Prostate gland (tissue), 2 donors: ENCODE measurements at regions not wholly inside any gene's neighbourhood (a gene's known extent, or its start where the extent isn't known, plus 50 kb on each side); places are given as distances from the start of the nearest gene placed in this dataset.
A peak's percentile ranks its signal among the peaks of the same experiment; 100 is the strongest.
"Not testable (repeated sequence)": the region's sequence is repeated elsewhere in the genome, so short reads cannot be mapped to it uniquely, and the experiment has no call there.

ENCODE experiments used
- DNase-seq: peaks from one replicate; pipeline ENCODE4 v3.0.0-alpha.2; 2019; ENCODE audit warnings: low spot score
- H3K27ac ChIP-seq, 2 donors: fragments of 200-600 bp; sonication (generic); 2 replicates each; pipeline ENCODE4 v1.5.1; 2017 to 2019
- H3K27me3 ChIP-seq: fragments of 200-600 bp; sonication (generic); replicated peaks from 2 replicates; pipeline ENCODE4 v1.5.1; 2019; ENCODE audit not compliant: insufficient read depth
- H3K36me3 ChIP-seq, 2 donors: fragments of 200-600 bp; sonication (generic); 1 replicate in 1 of 2; 2 replicates in 1 of 2; pipeline versions ENCODE4 v1.5.1 to v1.8.1; 2017 to 2019
- H3K4me1 ChIP-seq: fragments of 200-600 bp; sonication (generic); replicated peaks from 2 replicates; pipeline ENCODE4 v1.5.1; 2019
- H3K4me3 ChIP-seq, 2 donors: fragments of 200-600 bp; sonication (generic); 2 replicates each; pipeline ENCODE4 v1.5.1; 2017 to 2019
- H3K9me3 ChIP-seq: fragments of 200-600 bp; sonication (generic); 2 replicates; pipeline ENCODE4 v1.5.1; 2017
- CTCF ChIP-seq, 4 experiments: fragments of 200-600 bp in 2 of 4; fragments of 450-650 bp in 2 of 4; sonication (generic) in 2 of 4; IDR thresholded peaks; 1 replicate in 3 of 4; 2 replicates in 1 of 4; pipeline ENCODE4 v1.5.1; 2016 to 2019; ENCODE audit warnings: antibody characterized with exemption in 4 of 4, mild to moderate bottlenecking in 2 of 4, moderate library complexity in 2 of 4
- POLR2A ChIP-seq: fragments of 450-650 bp; IDR thresholded peaks from one replicate; pipeline ENCODE4 v1.6.1; 2016; ENCODE audit warnings: antibody characterized with exemption, mild to moderate bottlenecking
- POLR2AphosphoS5 ChIP-seq: sonication (generic); formaldehyde crosslinking; IDR thresholded peaks from one replicate; pipeline ENCODE4 v1.6.1; 2017; ENCODE audit warnings: antibody characterized with exemption
- WGBS: methylation state at CpG from one replicate; pipeline ENCODE4 v1.1.5; 2018; 5-methylcytosine and 5-hydroxymethylcytosine counted together
- intact Hi-C: fragments of 100-400 bp; cut with DNase I; formaldehyde crosslinking; loops from one replicate; pipeline ENCODE4 v1.14.2; 2022

- no peak for DNase-seq
- intact Hi-C loops = loop anchor here (5.0 kb wide), 1 partner anchor 71 kb away; no protein-coding TSS in a partner anchor
Observed at GRCh38 chr2:238525990-238526389, 99.3 kb downstream of the ASB1 start.

GRCh38 chr2:238527565-238527964 is 100.8 kb downstream of the ASB1 start:
- Histone ChIP-seq H3K36me3 (no peaks in the 10 kb centered on the region), H3K27ac (no peak overlapping the region), H3K9me3 (no peaks in the 10 kb centered on the region), H3K4me3 (no peak overlapping the region), H3K4me1 (peaks cover 7% of the 10 kb centered on the region), H3K27me3 (no peaks in the 10 kb centered on the region)
- DNase-seq = peak; percentile 33
- TF ChIP-seq POLR2AphosphoS5 (no peak), POLR2A (no peak), CTCF (IDR thresholded peaks at IDR 0.05) (no peak)
- intact Hi-C loops = loop anchor here (5.0 kb wide), 1 partner anchor 70 kb away; no protein-coding TSS in a partner anchor
- 36% methylated on average over 3 of the region's 3 CpGs for WGBS

More at GRCh38 chr2:238525990-238526389, 99.3 kb downstream of the ASB1 start:
- Histone ChIP-seq H3K4me1 (peaks cover 7% of the 10 kb centered on the region), H3K36me3 (no peaks in the 10 kb centered on the region), H3K27ac (no peak overlapping the region), H3K9me3 (no peaks in the 10 kb centered on the region), H3K27me3 (no peaks in the 10 kb centered on the region), H3K4me3 (no peak overlapping the region)
- WGBS = 63% methylated on average over 7 of the region's 7 CpGs
- TF ChIP-seq CTCF (IDR thresholded peaks at IDR 0.05) (no peak), POLR2AphosphoS5 (no peak), POLR2A (no peak)

DNA sequence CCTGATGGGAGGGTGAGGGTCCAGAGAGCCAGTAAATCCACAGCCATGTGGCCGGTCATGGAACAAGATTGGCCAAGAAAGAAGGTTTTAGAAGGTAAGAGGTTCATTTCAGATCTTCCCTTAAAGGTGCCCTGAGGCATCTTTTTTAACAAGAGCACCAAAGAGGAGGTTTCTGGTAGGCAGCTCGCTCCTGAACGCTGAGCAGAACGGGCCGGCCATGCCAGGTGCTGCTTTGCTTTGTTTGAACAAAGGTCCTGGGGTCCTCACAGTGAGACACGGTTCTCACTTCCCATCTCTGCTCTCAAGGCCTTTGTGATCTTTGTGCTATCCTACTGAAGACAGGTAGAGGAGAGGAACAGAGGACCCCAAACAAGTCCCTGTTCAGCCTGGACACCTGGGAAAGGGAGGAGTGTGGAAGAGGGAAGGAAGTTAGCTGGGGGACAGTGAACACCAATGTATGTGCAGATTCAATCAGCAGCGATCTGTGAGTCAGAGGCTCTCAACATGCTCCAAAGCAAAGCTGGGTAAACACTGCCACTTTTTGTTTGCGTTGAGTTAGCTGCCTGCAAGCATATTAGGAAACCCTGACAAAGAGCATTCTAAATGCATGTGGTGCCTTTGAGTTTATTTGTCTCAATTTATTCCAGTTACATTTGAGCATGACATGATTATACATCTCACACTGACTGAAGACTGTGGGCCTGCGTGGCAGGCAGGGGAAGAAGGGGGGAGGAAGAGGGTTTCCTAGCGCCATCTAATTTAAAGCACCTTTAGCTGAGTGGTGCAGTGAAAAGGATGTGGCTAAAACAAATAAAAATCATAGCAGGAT is 102.4 kb downstream of the ASB1 start:
- Histone ChIP-seq H3K27me3 (no peaks in the 10 kb centered on the region), H3K9me3 (no peaks in the 10 kb centered on the region), H3K27ac (peak overlapping the region in 1 of 2 donors; percentile 3), H3K36me3 (no peaks in the 10 kb centered on the region), H3K4me3 (no peak overlapping the region), H3K4me1 (no peaks in the 10 kb centered on the region)
- intact Hi-C loops = loop anchor here (5.0 kb wide), 1 partner anchor 68 kb away; no protein-coding TSS in a partner anchor
- DNase-seq = peak; percentile 55
- WGBS = 49% methylated on average over 10 of the region's 10 CpGs
- TF ChIP-seq POLR2A = no peak
- TF ChIP-seq POLR2AphosphoS5 = peak; percentile 65
- TF ChIP-seq CTCF (IDR thresholded peaks at IDR 0.05) = peak in 1 of 4 experiments; percentile 19

- H3K4me3 ChIP-seq, DNase-seq, H3K27me3 ChIP-seq, H3K9me3 ChIP-seq, intact Hi-C loops, H3K27ac ChIP-seq, H3K36me3 ChIP-seq, H3K4me1 ChIP-seq: not testable (repeated sequence)
- WGBS = 83% methylated on average over 4 of the region's 4 CpGs
Observed at GRCh38 chr2:238531017-238531645, 104.4 kb downstream of the ASB1 start.

DNA sequence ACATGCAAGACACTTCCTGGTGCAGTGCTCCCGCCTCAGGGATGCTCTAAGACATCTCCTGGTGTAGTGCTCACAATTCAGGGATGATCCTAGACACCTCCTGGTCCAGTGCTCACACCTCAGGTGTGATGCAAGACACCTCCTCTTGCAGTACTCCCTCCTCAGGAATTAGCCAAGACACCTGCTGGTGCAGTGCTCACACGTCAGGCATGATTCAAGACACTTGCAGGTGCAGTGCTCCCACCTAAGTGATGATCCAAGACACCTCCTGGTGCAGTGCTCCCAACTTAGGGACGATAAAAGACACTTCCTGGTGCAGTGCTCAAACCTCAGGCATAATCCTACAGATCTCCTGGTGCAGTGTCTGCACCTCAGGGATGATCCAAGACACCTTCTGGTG is 117.0 kb downstream of the ASB1 start:
- H3K27ac ChIP-seq, H3K9me3 ChIP-seq, intact Hi-C loops, DNase-seq, H3K27me3 ChIP-seq, H3K4me3 ChIP-seq, H3K4me1 ChIP-seq, H3K36me3 ChIP-seq: not testable (repeated sequence)
- WGBS = 75% methylated on average over 3 of the region's 3 CpGs
